Activated T-cell treated with anti-CD3 and anti-CD28 coated beads, Interleukin-2, amount 50 U/mL, for 24 hours (primary cell): ENCODE measurements at regions not wholly inside any gene's neighbourhood (a gene's known extent, or its start where the extent isn't known, plus 50 kb on each side); places are given as distances from the start of the nearest gene placed in this dataset.
"Not testable (repeated sequence)": the region's sequence is repeated elsewhere in the genome, so short reads cannot be mapped to it uniquely, and the experiment has no call there.

Experiments
- DNase-seq: peaks from one replicate; pipeline ENCODE4 v3.0.0-alpha.2; 2020
- H3K27ac Mint-ChIP-seq: 2 replicates; pipeline ENCODE4 v1.8.0; 2020; ENCODE audit warnings: mild to moderate bottlenecking, mixed read lengths
- H3K27me3 Mint-ChIP-seq: 2 replicates; pipeline ENCODE4 v1.8.0; 2020; ENCODE audit warnings: mixed read lengths
- H3K36me3 Mint-ChIP-seq: 2 replicates; pipeline ENCODE4 v1.8.0; 2020; ENCODE audit warnings: low read depth, mixed read lengths
- H3K4me1 Mint-ChIP-seq: 2 replicates; pipeline ENCODE4 v1.8.0; 2020; ENCODE audit warnings: low read depth, mixed read lengths
- H3K4me3 Mint-ChIP-seq: 2 replicates; pipeline ENCODE4 v1.8.0; 2020; ENCODE audit warnings: mild to moderate bottlenecking, moderate library complexity, mixed read lengths
- H3K9me3 Mint-ChIP-seq: 2 replicates; pipeline ENCODE4 v1.8.0; 2020; ENCODE audit warnings: mixed read lengths

DNA sequence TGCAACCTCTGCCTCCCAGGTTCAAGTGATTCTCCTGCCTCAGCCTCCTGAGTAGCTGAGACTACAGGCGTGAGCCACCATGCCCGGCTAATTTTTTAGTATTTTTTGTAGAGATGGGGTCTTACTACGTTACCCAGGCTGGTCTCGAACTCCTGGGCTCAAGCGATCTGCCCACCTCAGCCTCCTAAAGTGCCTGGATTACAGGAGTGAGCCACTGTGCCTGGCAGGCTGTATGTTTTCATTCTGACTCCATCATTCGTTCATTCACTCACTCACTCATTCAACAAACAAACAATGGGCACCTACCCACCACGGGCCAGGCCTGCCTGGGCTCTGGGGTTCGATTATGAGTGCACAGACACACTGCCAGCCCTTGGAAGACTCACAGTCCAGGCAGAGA lies 197.1 kb downstream of the C9orf50 start:
- not testable (repeated sequence) for H3K9me3 Mint-ChIP-seq, H3K27me3 Mint-ChIP-seq, H3K4me3 Mint-ChIP-seq, DNase-seq, H3K36me3 Mint-ChIP-seq
- Mint-ChIP-seq H3K4me1 (peaks cover 14% of the 10 kb centered on the region), H3K27ac (peak overlapping the region; percentile 42)

DNA sequence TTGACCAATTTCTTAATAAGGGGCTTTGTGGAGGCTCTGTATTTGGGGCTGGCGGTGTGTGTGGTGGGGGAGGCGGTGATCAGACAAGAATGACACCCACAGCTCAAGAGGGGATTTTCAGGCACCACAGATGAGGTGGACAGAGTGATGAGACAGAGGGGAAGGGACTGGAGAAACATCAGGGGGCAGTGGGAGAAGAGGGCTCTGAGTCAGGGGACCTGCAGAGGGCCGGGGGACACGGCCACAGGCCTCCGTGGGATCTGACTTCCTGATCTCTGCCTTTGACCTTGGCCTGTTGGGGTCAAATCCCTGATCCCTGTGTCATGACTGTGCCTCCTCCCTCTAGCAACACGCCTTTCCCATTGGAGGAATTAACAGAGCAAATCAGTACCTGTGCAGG lies 197.7 kb downstream of the C9orf50 start:
- Mint-ChIP-seq H3K9me3 (no peaks in the 10 kb centered on the region), H3K4me1 (peaks cover 14% of the 10 kb centered on the region), H3K4me3 (no peak overlapping the region), H3K36me3 (no peaks in the 10 kb centered on the region), H3K27ac (peak overlapping the region; percentile 42), H3K27me3 (no peaks in the 10 kb centered on the region)
- no peak for DNase-seq

GRCh38 chr9:129422843-129423192 lies 198.1 kb downstream of the C9orf50 start:
- H3K4me3 Mint-ChIP-seq: no peak overlapping the region
- DNase-seq: no peak

GRCh38 chr9:129422032-129422842 lies 198.7 kb downstream of the C9orf50 start:
- Mint-ChIP-seq H3K27me3 (no peaks in the 10 kb centered on the region), H3K27ac (no peak overlapping the region), H3K4me3 (no peak overlapping the region)

More at GRCh38 chr9:129422843-129423192, 198.1 kb downstream of the C9orf50 start:
- Mint-ChIP-seq H3K9me3 (no peaks in the 10 kb centered on the region), H3K36me3 (no peaks in the 10 kb centered on the region), H3K4me1 (peaks cover 14% of the 10 kb centered on the region), H3K27ac (no peak overlapping the region), H3K27me3 (no peaks in the 10 kb centered on the region)

DNA sequence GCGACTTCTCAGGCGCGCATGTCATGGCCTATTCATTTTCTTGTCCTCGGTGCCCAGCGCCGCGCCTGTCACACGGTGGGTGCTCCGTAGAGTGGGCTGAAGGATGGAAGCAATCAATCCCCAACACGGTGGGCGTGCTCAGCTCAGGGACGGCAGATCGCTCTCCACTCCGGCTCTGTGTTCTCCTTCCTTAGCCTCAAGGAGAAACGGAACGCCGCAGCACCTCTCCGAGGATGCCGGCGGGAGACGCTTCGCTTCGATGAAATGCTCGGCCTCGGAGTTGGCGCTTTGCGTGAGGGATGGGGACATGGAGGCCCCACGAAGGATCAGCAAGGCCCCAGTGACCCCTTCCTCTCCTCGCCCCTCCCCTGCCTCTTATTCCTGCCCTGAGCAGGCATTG lies 199.5 kb downstream of the C9orf50 start:
- H3K4me3 Mint-ChIP-seq: no peak overlapping the region
- H3K9me3 Mint-ChIP-seq: no peaks in the 10 kb centered on the region
- no peak for DNase-seq
- H3K27ac Mint-ChIP-seq: no peak overlapping the region
- H3K36me3 Mint-ChIP-seq: no peaks in the 10 kb centered on the region
- no peaks in the 10 kb centered on the region for H3K27me3 Mint-ChIP-seq
- peaks cover 18% of the 10 kb centered on the region for H3K4me1 Mint-ChIP-seq

More at GRCh38 chr9:129422032-129422842, 198.7 kb downstream of the C9orf50 start:
- no peaks in the 10 kb centered on the region for H3K9me3 Mint-ChIP-seq
- H3K36me3 Mint-ChIP-seq: no peaks in the 10 kb centered on the region
- DNase-seq: no peak
- H3K4me1 Mint-ChIP-seq: peaks cover 14% of the 10 kb centered on the region

DNA sequence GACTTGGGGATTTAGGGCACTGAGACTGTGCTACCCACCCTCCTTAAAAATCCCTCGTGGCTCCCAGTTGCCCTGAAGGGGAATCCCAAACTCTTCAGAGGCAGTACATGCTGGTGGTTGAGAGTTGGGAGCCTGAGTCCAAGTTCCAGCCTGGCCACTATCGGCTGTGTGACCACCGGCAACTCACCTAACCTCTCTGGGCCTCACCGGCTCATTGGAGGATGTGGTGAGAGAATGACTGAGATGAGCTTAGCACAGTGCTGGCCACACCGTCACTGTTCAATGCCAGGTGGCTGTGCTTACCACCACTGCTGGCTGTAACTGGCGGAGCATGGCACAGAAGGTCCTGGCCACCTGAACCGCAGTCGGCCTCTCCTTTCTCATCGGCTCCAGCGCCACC lies 200.2 kb downstream of the C9orf50 start:
- Mint-ChIP-seq H3K27me3 (no peaks in the 10 kb centered on the region), H3K4me3 (no peak overlapping the region), H3K4me1 (peaks cover 18% of the 10 kb centered on the region), H3K9me3 (no peaks in the 10 kb centered on the region), H3K36me3 (no peaks in the 10 kb centered on the region), H3K27ac (no peak overlapping the region)
- DNase-seq: no peak

DNA sequence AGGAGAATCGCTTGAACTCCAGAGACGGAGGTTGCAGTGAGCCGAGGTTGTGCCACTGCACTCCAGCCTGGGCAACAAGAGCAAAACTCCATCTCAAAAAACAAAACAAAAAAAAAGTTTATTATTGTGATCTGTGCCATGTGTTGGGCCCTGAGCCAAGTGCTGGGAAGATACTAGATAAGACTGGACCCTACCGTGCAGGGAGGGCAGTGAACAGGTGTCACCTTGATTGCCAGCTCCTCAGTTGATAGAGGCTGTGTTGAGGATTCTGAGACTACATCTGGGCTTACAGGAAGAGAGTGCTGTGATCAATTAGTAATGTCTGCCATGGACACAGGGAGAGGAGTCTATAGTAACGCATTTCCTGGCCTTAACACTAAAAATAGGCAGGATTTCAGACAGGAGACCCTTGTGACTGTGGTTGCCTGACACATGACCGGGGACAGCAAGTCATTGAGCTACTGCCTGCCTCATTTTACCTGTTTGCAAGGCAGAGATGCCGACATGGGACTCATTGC lies 201.5 kb downstream of the C9orf50 start:
- Mint-ChIP-seq H3K36me3 (no peaks in the 10 kb centered on the region), H3K27me3 (no peaks in the 10 kb centered on the region), H3K27ac (no peak overlapping the region), H3K9me3 (no peaks in the 10 kb centered on the region), H3K4me1 (peaks cover 22% of the 10 kb centered on the region), H3K4me3 (no peak overlapping the region)
- DNase-seq: no peak

DNA sequence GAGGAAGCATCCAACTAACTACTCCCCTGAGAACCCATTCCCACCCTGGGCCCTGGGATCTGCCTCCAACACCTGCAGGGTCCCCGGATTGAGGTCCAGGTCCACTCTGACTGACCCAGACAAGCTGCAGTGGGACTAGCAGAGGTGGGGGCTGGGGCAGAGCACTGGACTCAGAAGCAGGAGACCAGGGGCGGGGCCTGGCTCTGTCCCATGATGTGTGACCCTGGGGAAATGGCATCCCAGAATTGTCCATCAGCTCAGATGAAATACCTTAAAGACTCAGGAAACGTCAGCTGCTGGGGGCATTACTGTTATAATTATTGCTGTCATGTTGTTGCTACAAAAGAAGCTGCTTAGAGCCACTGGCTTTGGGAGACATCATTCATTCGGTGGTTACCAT lies 202.4 kb downstream of the C9orf50 start:
- H3K9me3 Mint-ChIP-seq: no peaks in the 10 kb centered on the region
- H3K27ac Mint-ChIP-seq: no peak overlapping the region
- no peaks in the 10 kb centered on the region for H3K27me3 Mint-ChIP-seq
- no peaks in the 10 kb centered on the region for H3K36me3 Mint-ChIP-seq
- no peak for DNase-seq
- H3K4me1 Mint-ChIP-seq: peaks cover 24% of the 10 kb centered on the region
- no peak overlapping the region for H3K4me3 Mint-ChIP-seq

GRCh38 chr9:129416821-129417539 lies 203.9 kb downstream of the C9orf50 start:
- DNase-seq: no peak
- no peaks in the 10 kb centered on the region for H3K9me3 Mint-ChIP-seq
- no peaks in the 10 kb centered on the region for H3K27me3 Mint-ChIP-seq
- no peaks in the 10 kb centered on the region for H3K36me3 Mint-ChIP-seq
- no peak overlapping the region for H3K4me3 Mint-ChIP-seq
- H3K4me1 Mint-ChIP-seq: peaks cover 23% of the 10 kb centered on the region
- peak overlapping the region; percentile 19 for H3K27ac Mint-ChIP-seq

- Mint-ChIP-seq H3K4me1 (peaks cover 25% of the 10 kb centered on the region), H3K27ac (peak overlapping the region; percentile 19), H3K4me3 (no peak overlapping the region), H3K36me3 (no peaks in the 10 kb centered on the region), H3K27me3 (no peaks in the 10 kb centered on the region), H3K9me3 (no peaks in the 10 kb centered on the region)
- DNase-seq: no peak
Measured at GRCh38 chr9:129415942-129416651, 204.8 kb downstream of the C9orf50 start.

DNA sequence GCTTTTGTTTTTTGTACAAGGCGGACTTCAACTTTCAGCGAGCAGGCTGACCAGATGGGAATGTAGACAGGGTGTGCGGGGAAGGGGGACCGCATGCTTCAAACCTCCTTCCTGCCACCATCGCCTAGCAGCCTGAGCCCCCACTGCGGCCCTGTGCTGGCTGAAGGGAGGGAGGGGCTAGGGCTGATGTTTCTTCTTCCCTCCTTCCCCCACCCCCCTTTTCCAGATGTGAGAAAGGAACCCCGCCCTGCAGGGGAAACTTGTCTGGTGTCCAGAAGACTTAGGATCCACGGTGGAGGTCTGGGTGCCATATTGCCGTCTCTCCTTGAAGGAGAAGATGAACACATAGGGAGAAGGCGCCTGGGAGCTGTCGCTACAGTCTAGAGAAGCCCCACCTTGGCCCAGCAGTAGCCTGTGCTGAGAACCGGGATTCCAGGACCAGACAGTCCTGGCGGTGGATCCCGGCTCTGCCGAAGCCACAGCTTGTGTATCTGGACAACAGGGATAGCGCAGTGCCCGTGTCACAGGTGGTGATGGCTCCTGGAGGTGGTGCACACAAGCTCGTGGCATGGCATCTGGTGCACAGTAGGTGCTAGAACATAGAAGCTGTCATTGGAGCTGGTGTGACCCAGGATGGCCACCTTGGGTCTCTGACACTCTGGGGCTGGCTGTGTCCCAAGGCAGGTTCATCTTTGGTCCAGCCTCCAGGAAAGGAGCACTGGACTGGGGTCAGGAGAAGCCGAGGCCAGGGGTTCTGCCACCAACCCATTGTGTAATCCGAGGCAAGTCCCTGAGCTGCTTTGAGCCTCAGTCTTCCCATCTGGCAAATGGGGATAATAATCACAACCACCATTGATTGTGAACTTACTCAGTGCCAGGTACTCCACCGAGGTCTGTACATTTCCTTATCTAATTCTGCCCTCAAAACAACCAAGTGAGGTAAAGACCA lies 205.6 kb downstream of the C9orf50 start:
- Mint-ChIP-seq H3K4me1 (peaks cover 30% of the 10 kb centered on the region), H3K27ac (no peak overlapping the region), H3K4me3 (no peak overlapping the region)

GRCh38 chr9:129414377-129414992 lies 206.4 kb downstream of the C9orf50 start:
- Mint-ChIP-seq H3K27me3 (no peaks in the 10 kb centered on the region), H3K9me3 (peaks cover 9% of the 10 kb centered on the region), H3K4me3 (peak overlapping the region; percentile 77), H3K36me3 (peaks cover 2% of the 10 kb centered on the region), H3K27ac (peak overlapping the region; percentile 94), H3K4me1 (peaks cover 32% of the 10 kb centered on the region)
- no peak for DNase-seq

More for the DNA sequence above, 205.6 kb downstream of the C9orf50 start:
- peaks cover 2% of the 10 kb centered on the region for H3K36me3 Mint-ChIP-seq
- DNase-seq: no peak
- no peaks in the 10 kb centered on the region for H3K27me3 Mint-ChIP-seq
- H3K9me3 Mint-ChIP-seq: peaks cover 6% of the 10 kb centered on the region

DNA sequence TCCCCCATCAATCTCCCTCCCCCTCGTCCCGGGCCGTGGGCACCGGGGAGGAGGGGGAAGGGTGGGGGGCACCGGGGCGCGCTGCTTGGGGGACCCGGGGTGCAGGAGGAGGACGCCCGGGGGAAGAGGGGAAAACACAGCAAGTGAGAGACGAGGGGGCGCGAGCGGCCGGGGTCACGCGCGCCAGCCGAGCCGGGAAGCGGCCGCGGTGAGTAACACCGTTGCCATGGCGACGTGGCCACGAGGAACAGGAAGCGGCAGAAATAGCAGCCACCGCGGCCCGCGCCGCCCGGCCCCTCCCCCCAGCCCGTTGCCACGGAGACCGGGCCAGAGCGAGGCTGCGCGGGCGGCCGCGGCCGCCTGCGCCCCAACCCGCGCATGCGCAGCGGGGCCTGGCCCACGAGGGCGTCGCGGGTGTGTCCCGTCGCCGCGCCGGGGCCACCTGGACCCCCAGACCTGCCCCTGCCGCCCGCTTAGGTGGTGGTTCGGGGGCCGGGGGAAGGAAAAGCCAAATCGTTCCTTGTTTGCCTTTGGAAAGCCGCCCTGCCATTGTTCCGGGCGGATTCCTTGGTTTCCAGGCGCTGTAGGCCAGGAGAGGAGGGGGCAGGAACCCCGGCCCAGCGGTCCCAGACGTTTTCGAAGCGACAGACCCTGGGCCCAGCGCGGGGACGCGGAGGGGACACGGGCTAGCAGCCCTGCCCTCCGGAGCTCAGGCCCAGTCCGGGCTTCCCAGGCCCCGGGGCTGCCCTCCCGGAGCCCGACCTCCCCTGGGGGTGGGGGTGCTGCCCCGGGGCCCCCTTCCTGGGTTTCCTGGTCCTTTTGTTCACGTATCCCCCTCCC lies 207.1 kb downstream of the C9orf50 start:
- Mint-ChIP-seq H3K27me3 (no peaks in the 10 kb centered on the region), H3K27ac (peak overlapping the region; percentile 94), H3K4me1 (peaks cover 33% of the 10 kb centered on the region), H3K36me3 (peaks cover 2% of the 10 kb centered on the region), H3K4me3 (peak overlapping the region; percentile 77), H3K9me3 (peaks cover 9% of the 10 kb centered on the region)
- peak; percentile 99 for DNase-seq
